ENCODE measurements at regions not wholly inside any gene's neighbourhood (a gene's known extent, or its start where the extent isn't known, plus 50 kb on each side); places are given as distances from the start of the nearest gene placed in this dataset.
"Not testable (repeated sequence)": the region's sequence is repeated elsewhere in the genome, so short reads cannot be mapped to it uniquely, and the experiment has no call there.

DNA sequence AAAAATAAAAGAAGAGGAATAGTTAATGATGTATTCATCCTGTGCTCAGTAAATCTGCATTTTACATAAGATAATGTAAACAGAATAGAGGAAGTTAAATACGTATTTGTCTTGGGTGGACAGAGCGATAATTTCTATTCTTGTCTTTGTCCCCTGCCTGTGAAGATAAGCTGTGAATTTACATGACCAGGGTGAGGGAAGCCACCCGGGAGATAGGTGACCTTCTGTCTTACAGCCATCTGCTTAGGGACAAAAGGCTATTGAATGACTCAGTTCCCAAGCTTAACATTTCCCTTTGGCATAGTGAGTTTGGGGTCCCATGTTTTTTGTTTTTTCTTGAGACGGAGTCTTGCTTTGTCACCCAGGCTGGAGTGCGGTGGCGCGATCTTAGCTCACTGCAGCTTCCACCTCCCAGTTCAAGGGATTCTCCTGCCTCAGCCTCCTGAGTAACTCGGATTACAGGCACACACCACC is 88.7 kb upstream of the KCTD7 start:
- no peak for DNase-seq

DNA sequence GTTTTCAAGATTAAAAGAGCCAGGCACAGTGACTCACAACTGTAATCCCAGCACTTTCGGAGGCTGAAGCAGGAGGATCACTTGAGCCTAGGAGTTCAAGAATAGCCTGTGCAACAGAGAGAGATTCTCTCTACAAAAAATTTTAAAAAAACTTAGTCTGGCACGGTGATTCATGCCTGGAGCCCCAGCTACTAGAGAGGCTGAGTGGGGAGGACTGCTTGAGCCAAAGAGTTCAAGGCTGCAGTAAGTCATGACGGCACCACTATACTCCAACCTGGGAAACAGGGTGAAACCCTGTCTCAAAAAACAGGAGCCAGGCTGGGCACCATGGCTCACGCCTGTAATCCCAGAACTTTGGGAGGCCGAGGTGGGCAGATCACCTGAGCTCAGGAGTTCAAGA is 86.6 kb upstream of the KCTD7 start:
- DNase-seq: no peak

DNA sequence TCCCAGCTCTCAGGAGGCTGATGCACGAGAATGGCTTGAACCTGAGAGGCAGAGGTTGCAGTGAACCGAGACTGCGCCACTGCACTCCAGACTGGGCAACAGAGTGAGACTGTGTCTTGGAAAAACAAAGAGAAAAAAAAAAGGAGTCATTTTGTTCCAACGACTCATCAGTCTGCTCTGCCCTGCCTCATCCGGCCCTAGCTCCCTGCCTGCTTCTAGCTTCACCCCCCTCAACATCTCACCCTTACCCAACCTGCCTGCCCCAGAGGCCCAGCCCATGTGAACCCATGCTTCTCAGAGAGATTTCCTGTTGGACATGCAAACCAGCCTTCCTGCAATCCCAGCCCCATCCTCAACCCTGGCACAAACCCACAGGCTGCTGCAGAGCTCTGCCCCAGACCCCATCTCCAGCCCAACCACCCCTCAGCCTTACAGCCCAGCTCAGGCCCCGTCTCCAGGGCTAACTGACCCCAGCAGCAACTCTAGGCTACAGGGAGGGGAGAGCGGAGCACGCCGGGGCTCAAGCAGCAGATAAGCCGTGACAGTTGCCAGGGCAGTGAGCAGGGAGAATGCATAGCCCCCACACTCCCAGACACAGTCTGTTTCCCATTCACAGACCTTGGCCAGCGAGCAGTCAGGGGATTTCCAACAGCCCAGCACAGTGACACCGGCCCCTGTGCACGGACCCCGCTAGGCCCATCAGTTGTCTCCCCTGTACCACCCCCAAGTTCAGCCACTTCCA is 86.0 kb upstream of the KCTD7 start:
- no peak for DNase-seq

DNA sequence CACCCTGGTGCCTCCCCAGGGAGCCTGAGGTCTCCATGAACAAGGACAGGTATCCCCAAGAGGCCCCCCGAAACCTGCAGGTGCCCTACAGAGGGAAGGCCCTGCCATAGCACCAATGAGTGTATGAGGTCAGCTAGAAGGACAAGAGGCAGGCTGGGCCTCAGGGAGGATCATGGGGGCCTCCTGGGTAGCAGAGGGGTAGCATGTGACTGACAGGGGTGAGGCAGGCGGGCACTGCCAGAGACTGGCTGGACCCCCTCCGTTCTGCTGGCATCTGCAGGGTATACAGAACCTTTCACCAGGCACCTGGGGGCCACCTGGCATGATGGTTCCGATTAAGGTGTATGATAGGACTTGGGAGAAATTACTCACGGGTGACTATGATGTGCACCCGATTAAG is 79.2 kb upstream of the KCTD7 start:
- no peak for DNase-seq

DNA sequence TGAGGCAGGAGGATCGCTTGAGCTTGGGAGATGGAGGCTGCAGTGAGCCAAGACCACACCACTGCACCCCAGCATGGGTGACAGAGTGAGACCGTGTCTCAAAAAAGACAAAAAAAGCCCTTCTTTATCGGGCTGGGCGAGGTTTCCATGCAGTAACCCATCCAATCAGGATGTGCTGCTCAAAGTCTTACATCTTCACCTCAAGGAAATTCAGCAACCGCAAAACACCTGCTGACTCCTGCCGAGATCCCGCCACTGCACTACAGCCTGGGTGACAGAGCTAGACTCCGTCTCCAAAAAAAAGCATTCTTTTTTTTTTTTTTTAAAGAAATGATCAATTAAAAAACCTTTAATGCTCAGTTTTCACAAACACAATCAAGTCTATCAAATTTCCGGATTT is 75.7 kb upstream of the KCTD7 start:
- DNase-seq: no peak

DNA sequence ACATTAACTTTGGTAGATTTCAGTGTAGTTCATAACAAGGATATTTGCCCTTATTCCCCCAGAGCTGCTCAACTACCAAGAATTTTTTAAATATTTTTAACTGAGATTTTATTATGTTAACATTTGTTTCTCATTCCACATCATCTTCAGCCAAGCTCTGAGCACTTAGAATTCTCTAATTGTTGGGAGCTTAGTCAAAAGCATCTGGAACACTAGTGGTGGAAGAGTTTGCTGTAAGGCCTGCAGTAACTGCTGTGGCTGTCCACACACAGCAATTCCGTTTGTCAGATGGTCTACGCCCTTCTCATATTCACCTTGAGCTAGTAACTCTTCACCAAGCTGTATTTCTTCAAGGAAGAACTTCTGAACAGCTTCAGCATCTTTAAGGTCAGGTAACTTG is 75.0 kb upstream of the KCTD7 start:
- DNase-seq: not testable (repeated sequence)

DNA sequence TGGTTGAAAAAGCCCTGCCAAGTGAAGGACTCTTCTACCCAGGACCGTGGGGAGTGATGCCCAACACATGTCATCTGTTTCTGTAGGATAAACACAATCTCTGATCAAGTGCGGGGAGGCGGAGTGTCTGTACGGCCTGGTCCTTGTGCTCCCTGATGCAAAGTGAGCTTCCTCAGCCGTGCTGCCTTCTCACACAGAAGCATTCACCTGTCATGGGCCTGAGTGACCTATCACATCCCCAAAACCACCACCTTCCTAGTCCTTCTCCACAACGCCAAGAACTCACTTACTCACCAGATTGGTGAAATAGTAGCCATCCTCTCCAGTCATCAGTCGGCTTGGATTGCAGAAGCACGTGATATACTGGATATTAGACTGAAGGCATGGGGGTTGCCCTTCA is 74.4 kb upstream of the KCTD7 start:
- DNase-seq: not testable (repeated sequence)

DNA sequence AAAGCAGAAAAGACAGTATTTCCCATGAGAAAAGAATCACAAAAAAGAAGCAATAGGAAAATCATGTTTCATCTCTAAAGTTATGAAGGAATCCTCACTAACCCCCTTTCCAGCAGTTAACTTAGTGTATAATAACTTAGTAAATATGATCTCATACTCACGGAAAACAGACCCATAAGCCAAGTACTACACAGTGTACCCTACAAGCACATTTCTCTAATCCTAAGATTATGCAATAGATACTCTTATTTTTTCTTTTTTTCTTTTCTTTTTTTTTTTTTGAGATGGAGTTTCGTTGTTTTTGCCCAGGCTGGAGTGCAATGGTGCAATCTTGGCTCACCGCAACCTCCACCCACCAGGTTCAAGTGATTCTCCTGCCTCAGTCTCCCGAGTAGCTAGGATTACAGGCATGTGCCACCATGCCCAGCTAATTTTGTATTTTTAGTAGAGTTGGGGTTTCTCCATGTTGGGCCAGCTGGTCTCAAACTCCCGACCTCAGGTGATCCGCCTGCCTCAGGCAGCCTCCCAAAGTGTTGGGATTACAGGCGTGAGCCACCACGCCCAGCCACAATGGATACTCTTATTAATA is 73.7 kb upstream of the KCTD7 start:
- DNase-seq: not testable (repeated sequence)

DNA sequence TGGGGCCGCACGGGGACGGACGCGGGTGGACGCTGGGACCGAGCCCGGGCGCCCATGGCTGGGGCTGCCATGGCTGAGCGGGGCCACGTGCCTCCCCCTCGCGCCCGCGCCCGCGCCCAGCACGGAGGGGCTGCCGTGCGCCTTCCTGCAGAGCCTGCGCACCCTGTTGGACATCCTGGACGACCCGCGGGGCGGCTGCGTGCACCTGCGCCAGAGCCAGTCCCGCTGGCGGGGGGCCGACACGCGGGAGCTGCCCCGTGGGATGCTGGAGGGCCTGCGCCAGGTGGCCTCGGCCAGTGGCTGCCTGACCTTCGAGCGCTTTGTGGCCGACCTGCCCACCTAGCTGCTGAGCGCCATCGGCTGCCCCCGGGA is 72.5 kb upstream of the KCTD7 start:
- DNase-seq: no peak

DNA sequence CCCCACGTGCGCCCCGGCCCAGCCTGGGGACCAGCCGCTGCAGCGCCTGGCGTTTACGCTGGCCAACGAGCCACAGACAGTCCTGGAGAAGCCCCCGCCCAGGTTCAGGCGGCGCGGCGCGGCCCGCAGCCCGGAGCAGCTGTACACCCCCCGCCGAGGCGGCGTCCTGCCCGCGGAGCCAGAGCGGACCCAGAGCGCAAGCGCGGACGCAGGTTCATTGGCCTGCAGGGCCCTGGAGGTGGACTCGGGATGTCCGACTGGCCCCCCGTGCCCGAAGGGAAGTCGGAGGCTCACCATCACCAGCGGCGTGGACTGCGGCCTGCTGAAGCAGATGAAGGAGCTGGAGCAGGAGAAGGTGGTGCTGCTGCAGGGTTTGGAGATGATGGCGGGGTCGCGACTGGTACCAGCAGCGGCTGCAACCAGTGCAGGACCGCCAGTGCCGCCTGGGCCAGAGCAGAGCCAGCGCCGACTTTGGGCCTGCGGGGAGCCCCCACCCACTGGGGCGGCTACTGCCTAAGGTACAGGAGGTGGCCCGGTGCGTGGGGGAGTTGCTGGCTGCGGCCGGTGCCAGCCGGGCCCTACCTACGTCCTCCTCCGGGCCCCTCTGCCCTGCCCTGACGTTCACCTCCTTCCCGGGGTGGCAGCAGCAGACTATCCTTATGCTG is 72.0 kb upstream of the KCTD7 start:
- no peak for DNase-seq

DNA sequence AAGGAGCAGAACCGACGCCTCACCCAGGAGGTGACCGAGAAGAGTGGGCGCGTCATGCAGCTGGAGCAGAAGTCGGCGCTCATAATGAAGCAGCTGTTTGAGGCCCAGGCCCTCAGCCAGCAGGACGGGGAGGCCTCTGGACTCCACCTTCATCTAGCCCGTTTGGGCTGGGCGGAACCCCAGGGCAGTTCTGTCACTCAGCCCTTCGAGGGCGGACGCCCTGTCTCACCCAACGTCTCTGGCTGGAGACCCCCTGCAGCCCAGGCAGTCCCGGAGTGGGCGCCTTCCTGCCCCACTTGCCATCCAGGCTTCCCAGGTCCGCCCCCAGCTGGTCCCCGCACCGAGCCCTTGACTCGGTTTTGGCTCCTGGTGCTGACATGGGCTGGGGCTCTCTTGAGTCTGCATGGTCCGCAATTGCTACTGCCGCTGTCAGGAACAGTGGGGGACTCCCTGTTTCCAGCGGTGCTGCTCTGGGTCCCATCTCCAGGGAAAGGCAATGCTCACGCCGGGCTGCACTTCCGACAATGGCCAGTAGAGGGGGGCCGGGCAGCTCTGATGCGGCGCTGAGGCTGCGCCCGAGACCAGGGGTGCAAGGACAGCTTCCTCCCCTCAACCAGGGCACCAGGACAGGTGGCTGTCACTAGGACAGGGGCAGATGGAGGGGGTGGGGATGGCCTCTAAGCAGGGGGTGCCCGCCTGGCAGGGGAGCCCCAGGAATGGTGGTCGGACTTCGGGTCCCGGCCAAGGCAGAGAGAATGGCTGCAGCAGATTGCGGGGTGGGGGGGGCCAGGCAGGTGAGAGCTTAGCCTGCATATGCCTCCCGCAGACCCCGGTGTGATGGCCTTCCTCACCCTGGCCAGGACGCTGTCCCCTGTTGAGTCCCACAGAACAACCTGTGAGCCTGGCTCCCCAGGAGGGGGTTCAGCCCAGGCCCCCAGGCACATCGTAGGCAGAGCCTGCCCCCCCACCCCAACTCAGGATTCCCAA is 71.2 kb upstream of the KCTD7 start:
- peak; percentile 26 to 42 for DNase-seq

DNA sequence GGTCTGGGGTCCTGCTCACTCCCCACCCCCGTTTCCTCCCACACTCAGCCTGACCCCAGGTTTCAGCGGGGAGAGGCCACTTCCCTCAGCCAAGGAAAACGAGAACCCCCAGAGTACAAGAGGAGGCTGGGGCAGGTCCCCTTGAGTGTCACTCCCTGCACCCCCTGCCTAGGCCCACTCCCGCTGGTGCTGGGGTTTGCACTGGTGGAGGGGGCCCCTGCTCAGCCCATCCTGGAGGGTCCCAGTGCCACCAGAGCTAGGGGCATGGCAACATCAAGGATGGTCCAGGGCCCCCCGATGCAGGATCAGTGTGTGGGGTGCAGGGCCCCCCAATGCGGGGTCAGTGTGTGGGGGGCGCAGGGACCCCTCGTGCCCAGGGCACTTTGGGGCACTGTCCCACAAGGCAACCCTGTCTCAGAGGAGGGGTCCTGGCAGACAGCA is 70.5 kb upstream of the KCTD7 start:
- no peak for DNase-seq

DNA sequence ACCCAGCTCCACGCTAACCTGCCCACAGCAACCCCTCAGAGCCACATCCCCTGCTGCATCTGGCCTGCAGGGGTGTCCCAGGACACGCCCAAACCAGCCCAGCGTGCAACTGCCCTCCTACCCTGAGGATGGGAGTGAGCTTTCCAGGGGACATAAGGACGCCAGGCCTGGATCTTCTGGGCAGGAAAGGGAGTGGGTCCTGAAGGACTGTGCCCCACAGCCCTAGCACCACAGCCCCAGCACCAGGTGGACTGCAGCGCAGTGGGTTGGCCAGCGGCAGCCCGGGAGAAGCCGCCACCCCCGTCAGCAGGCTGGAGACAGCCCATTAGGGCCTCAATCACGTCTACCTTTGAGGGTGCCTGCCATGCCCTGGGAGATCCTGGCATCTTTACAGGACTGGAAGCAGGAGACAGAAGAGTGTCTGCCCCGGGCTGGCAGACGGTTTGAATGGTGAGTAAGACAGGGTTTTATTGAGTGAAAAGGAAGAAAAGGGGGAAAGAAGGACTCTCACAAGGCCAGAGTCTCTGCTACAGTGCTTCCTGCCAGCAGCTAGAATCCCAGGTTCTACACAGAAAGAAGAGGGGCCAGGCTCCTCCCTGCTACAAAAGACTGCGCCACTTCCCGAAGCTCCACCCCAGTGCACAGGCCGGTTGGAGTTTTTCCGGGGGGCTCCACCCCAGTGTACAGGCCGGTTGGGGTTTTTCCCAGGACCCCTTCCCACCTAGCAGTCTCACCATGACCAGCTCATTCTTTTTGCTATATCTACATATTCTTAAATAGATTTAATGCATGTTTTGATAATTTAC is 69.8 kb upstream of the KCTD7 start:
- no peak for DNase-seq

DNA sequence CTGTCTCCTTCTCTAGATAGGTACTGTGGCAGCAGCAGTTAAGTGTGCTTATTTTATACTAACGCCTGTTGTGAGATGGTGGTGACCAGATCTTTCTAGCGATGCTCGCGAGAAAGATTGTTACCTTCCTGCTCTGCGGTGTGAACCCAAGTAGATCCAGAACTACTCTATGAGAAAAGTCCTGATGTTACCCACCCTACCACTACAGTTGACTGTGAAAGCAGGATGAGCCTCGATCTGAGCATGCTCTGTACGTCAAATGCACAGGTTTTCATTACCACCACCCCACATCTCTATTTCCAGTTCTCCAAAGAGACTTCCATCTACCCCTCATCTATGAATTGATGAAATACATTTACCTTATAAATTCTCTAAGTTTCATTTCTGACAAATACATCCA is 64.6 kb upstream of the KCTD7 start:
- DNase-seq: no peak

DNA sequence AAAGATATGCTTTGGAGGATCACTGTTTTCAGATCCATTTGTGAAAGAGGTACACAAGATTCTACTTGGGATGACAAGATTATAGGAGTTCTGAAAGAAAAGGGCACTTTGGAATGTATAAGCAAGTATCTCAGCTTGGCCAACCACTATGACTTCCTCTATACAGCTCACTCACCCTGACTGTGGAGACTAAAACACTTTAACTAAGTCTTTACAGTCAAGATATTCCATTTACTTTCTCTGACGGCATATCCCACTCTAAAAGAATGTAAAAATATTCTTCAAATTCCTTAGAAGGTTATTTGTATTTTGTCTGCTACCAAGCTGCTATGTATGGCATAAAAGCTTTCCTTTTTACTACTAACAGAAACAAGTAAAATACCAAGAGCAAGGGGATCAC is 58.5 kb upstream of the KCTD7 start:
- DNase-seq: not testable (repeated sequence)

DNA sequence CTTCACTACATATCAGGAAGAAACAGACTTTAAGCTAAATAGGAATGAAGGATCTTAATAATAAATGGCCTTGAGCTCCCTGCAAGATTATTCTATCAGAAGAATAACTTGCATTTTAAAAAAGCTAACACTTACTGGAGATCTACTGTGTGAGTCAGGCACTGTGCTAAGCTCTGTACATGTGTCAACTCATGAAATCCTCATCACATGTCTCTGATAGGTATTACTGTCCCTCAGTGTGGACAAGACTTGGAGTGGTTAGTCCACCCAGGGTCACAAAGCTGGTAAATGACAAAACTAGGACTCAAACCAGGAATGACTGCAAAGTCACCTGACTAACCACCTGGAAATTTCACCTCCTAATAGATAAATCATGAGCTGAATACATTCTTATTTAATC is 57.1 kb upstream of the KCTD7 start:
- no peak for DNase-seq

DNA sequence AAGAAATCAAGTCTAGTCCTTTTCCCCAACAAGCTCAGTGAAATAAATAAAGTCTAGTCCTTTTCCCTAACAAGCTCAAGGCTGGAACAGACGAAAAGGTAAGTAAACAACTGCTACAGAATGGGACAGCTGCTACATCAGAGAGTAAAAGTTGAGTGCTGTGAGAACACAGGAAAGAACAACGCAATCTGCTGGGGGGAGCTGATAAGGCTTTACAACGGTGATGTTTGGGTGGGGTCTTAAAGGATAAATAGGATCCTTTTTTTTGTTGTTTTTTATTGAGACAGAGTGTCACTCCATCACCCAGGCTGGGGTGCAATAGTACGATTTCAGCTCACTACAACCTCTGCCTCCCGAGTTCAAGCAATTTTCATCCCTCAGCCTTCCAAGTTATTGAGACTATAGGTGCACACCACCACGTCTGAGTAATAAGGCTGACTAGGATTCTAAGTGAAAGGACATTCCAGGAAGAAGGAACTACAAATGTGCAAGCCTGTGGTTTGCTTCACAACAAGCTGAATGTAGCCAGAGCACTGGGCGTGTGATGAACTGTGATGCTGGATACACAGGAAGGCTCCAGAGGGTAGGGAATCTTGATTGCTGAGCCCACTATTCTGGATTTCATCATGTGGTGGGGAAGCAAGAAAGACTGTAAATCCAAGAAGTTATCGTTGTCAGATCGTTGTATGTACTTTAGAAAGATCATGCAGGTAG is 54.7 kb upstream of the KCTD7 start:
- not testable (repeated sequence) for DNase-seq

DNA sequence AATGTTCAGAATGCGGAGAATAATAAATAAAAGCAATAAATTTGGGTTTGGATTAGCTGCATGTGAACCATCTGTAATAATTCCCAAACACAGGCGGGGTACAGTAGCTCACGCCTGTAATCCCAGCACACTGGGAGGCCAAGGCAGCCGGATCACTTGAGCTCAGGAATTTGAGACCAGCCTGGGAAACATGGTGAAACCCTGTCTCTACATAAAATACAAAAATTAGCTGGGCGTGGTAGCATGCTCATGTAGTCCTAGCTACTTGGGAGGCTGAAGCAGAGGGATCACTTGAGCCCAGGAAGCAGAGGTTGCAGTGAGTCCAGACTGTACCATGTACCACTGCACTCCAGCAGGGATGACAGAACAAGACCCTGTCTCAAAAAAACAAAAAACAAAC is 53.9 kb upstream of the KCTD7 start:
- not testable (repeated sequence) for DNase-seq

DNA sequence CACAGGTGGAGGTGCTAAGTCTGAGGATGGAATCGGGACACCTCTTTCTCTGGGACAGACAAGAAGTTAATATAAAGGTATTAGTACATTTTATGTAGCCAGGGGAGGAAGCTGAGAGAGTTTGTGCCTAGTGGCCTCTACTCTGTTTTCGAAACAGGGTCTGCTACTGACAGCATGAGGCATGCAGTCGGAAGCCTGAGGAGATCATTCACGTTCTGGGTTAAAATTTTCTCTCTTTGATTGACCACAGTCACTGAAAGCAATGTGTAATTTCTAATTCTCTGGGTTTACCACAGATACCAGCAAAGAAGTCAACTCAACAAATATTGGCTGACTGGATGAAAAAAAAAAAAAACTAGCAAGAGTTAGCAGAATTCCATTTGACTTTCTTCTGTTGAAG is 53.3 kb upstream of the KCTD7 start:
- DNase-seq: no peak

DNA sequence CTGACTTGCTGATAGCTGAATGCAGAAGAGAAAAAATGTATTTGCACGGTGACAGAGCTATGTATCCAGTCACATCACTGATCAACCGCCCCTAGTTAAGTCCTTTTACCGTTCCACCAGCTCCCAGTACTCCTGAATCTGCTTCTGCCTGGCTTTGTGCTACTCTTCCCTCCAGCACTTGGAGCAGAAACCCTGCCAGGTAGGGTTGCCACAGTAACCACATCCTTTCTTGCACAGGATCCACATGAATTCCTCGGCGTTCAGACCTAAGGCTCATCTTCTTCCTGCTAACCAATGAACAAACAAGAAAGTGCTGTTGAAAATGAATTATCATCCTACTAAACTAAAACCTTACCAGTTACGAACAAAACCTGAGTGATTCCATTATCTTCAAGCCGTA is 52.0 kb upstream of the KCTD7 start:
- no peak for DNase-seq
